ENCODE measurements at regions not wholly inside any gene's neighbourhood (a gene's known extent, or its start where the extent isn't known, plus 50 kb on each side); places are given as distances from the start of the nearest gene placed in this dataset.

- DNase-seq (ENCODE audit: low read depth in 4 of 4, low spot score in 1 of 4) = no peak
These were observed 449.5 kb downstream of the VRK1 start for GRCh38 chr14:97246648-97247047.

DNA sequence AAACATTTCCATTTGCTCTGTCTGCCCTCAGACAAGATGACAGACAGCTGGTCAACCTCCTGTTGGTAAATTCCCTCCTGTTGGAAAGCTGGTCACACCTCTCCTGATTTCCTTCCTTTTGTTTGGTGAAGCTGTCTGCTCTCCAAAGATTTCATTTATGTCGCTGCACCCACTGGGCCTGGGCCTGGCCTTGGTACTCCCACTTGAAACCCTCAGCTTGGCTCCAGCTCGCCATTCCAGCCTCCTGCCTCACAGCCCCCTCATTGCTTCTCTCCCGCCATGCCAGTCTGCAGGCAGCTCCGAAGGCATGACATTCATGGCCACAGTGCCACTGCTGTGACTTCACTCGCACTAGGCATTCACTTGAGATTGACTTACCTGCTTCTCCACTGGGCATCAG lies 451.8 kb downstream of the VRK1 start:
- no peak for DNase-seq (ENCODE audit: low read depth in 4 of 4, low spot score in 1 of 4)

DNA sequence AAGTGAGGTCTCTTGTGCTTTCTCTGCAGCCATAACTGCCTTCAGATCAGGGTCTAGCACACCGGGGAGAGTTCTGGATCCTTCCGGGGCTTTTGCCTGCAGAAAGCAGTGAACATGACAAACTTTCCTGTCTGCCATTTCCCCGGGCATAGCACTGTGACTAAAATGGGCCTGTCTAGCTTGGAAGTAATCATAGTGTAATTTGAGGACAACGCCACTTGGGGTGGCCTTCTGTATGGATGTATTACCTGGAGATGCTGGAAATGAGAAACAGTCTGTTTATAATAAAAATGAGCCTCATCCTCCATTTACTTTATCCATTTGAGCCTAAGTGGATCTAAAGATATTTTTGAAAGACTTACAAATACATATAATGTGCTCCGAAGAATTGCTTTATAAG lies 453.7 kb downstream of the VRK1 start:
- no peak for DNase-seq (ENCODE audit: low read depth in 4 of 4, low spot score in 1 of 4)

DNA sequence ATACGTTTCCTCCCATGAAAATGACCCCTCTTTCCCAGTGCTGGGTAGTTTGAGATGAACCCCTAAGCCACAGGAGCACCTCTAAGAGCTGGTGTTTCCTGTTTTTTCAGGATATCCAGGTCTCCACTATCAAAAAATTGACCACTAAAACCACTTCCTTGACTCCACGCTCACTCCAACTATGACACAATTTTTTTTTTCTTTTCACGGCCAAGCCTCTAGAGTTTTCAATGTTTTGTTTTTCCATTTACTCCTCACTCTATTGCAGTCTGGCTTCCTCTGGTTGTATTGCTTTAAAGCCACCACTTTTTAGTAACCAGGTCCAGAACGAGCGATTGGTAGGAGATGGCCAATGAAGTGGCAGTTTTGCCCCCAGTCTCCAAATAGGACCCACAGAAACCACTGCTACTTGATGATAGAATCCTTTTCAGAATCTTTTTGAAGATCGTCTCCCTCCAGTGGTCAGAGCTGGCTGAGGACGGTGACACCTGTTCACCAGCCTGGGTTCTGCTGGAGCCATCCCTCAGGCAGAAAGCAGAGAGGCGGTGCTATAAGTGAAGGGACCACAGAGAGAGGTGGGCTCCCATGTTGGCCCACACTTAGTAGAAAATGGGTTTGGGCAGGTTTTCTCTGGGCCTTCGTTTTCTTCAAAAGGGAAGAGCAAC lies 454.4 kb downstream of the VRK1 start:
- no peak for DNase-seq (ENCODE audit: low read depth in 4 of 4, low spot score in 1 of 4)

- DNase-seq (ENCODE audit: low read depth in 4 of 4, low spot score in 1 of 4) = no peak
These were observed 456.6 kb downstream of the VRK1 start for GRCh38 chr14:97253756-97254155.

- no peak for DNase-seq (ENCODE audit: low read depth in 4 of 4, low spot score in 1 of 4)
These were observed 465.2 kb downstream of the VRK1 start for GRCh38 chr14:97262336-97262735.

GRCh38 chr14:97264516-97265230 lies 467.5 kb downstream of the VRK1 start:
- no peak for DNase-seq (ENCODE audit: low read depth in 4 of 4, low spot score in 1 of 4)

DNA sequence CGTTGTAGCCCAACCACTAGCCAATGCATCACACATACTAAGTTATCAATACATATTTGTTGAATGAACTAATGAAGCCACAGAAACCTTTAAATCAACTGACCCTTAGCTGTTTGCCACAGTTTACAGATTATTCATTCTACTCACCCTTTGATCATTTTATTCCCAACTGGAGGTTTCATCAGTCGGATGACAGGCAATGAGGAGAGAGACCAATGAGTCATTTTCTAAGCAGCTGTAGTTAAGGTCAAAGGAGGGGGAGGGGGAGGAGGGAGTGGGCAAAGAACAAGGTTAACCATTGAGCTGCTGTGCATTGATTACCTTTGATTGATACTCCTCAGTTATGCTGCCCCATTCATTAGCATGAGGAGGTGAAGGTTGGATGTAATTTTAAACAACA lies 469.5 kb downstream of the VRK1 start:
- no peak for DNase-seq (ENCODE audit: low read depth in 4 of 4, low spot score in 1 of 4)

DNA sequence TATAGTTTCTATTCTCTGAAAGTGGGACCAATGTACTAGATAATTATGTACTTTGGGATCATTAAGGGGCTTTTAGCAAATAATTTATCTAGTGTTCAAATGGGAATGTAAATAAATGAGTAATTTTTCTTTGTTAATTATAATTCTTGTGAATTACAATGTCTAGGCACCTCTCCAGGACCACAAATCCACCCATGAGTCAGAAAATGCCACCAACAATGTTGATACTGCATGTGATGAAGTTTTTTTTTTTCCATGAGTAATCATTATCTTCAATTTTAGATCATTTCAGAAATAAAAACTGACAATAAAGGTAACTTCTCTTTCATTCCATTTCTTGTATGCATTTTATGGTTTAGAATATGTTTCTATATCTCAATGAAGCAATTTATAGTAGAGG lies 470.3 kb downstream of the VRK1 start:
- DNase-seq (ENCODE audit: low read depth in 4 of 4, low spot score in 1 of 4) = no peak

DNA sequence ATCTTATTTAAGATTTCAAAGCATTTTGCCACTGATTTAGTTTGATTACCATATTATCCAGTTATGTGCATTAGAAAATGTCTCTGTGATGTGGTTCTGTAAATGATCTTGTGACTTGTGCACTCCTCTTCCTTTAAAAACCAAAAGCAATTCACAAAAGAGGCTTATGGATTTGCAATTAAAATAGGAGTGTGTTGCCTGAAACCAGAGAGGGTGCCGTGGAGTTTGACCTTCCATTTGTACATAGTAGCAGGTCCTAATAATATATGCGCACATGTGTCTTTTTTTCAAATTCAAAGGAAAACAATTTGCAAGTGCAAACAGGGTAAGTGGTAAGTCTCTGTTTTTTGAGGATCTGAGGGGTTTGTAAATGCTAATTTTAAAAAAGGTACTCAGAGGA lies 470.9 kb downstream of the VRK1 start:
- no peak for DNase-seq (ENCODE audit: low read depth in 4 of 4, low spot score in 1 of 4)

DNA sequence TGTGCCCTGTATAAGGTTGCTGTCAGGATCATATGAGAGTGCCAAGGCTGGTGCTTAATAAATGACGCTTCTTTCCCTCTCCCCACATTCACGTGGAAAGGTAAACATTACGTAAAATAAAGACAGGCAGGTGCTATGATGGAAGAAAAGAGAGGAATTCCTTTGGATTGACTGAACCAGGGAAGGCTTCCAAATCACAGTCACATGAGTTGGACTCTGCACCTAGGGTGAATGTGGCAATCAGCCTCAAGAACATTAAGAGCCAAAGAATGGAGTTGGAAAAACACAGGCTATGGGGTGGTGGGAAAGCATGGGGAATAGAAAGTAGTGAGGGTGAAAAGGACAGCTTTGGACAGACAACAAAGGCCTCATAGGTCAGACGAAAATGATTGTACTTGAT lies 473.1 kb downstream of the VRK1 start:
- DNase-seq (ENCODE audit: low read depth in 4 of 4, low spot score in 1 of 4) = no peak

DNA sequence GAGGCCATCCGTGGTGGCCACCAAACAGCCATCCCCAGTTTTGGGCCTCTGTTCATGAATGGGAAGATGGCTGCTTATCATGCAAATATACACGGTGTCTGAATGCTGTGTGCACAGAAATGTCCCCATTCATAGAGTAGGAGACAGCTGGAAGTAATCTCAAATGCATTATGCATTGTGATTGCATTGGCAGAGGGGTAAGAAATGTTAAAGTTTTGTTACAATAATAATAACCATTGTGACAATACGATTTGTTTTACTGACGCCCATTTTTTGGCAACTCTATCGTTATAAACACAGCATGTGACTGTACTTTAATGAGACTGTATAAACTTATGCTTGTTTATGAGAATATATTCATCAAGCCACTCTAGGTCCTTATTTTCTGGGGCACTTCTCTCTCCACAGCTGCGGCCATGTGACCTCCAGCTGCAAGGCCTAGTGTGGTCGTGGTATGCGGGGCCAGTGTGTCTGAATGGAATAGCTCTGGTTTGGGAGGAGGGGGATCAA lies 474.3 kb downstream of the VRK1 start:
- no peak for DNase-seq (ENCODE audit: low read depth in 4 of 4, low spot score in 1 of 4)

GRCh38 chr14:97273540-97273939 lies 476.4 kb downstream of the VRK1 start:
- DNase-seq (ENCODE audit: low read depth in 4 of 4, low spot score in 1 of 4) = no peak

- DNase-seq (ENCODE audit: low read depth in 4 of 4, low spot score in 1 of 4) = no peak
These were observed 477.4 kb downstream of the VRK1 start for GRCh38 chr14:97274626-97275025.

DNA sequence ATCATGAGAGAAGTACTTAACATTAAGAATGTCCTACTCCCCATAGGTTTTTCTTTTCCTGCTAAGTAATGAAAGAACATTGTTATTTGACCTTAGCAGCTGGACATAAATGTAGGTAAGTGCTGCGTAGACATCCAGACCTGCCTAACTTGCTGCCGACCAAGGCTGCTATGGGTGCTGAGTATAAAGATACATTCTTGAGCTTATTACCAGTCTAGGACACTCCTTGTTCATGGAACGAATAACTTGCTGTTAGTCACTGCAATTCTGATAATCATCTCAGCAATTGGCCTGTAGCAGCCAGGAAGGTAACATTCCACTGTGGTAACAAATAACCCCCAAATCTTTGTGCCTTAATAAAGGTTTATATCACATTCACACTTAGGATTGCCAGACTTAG lies 478.1 kb downstream of the VRK1 start:
- DNase-seq (ENCODE audit: low read depth in 4 of 4, low spot score in 1 of 4) = no peak

DNA sequence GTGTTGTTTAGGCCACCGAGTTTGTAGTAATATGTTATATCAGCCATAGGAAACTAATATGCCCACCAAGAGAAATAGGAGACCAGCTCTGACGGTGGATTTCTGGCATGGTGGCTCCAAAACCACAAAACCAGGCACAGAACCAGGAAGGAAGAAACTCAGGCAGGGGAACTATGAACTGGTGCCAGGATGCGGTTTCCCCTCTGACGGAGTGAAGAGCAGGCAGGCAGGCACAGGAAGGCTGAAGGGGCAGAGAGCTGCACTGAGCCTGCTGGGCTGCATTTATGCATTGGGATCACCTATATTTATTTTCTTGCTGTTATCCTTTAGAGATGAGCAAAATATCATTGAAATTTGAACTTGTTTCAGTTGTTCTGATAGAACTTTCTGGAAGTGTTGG lies 479.4 kb downstream of the VRK1 start:
- DNase-seq (ENCODE audit: low read depth in 4 of 4, low spot score in 1 of 4) = no peak

DNA sequence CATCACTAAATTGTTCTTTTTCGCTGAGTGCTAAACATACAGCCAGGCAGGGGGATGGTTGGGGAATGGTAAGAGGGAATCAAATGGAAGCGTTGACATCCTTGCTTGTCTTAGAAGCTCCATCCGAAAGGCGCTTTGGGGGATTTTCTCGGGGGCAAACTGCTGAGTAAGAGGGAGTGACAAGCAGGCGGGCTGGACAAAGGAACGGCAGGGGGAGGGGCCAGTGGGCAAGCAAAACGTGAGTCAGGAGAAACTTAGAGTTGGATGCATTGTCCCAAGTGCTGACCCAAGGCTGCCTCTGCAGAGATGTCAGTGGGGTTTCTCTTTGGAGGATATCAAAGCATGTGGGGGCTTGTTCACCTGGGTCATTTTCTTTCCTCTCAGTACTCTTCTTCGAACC lies 480.5 kb downstream of the VRK1 start:
- no peak for DNase-seq (ENCODE audit: low read depth in 4 of 4, low spot score in 1 of 4)

- no peak for DNase-seq (ENCODE audit: low read depth in 4 of 4, low spot score in 1 of 4)
These were observed 483.3 kb downstream of the VRK1 start for GRCh38 chr14:97280526-97280925.

GRCh38 chr14:97281741-97282140 lies 484.6 kb downstream of the VRK1 start:
- no peak for DNase-seq (ENCODE audit: low read depth in 4 of 4, low spot score in 1 of 4)

DNA sequence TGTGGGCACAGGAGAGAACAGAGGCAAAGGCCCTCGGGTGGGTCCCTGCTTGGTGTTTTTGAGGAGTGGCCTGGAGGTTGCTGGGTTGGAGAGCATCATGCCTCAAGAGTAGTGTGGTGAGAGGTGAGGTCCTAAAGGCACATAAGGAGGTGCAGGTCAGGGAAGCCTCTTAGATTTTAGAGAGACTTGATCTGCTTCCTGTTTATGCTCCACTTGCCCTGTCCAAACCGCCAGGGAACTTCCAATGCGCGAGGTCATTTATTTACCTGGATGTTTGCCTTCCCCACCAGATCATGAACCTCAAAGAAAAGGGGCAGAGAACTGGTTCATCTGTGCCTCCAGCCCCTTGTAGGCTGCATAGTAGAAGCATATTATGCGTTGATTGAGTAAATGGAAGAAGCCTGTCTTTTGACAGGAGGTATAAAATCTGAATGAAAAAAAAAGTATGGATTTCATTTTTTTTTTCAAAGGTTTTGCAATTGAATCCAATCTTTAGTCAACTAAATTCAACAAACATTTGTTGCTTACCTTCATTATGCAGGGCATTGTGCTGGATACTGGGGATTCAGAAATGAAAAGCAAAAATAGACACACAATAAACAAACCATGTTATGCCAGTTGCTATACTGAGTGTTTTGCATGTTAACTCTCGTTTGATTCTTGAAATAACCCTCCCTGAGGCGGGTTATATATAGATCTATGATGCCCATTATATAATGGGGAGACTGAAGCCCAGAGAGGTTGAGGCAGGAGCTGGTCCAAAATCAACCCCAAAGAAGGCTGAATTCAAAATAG lies 485.2 kb downstream of the VRK1 start:
- DNase-seq (ENCODE audit: low read depth in 4 of 4, low spot score in 1 of 4) = no peak

- no peak for DNase-seq (ENCODE audit: low read depth in 4 of 4, low spot score in 1 of 4)
These were observed 485.8 kb downstream of the VRK1 start for GRCh38 chr14:97283005-97283403.

- DNase-seq (ENCODE audit: low read depth in 4 of 4, low spot score in 1 of 4) = no peak
These were observed 486.2 kb downstream of the VRK1 start for GRCh38 chr14:97283426-97283825.
